Upper lobe of left lung (tissue), 6 donors: ENCODE measurements at regions not wholly inside any gene's neighbourhood (a gene's known extent, or its start where the extent isn't known, plus 50 kb on each side); places are given as distances from the start of the nearest gene placed in this dataset.

Source experiments
- ATAC-seq, 2 donors: fragments of 200-7000 bp; cut with Tn5 transposase; one replicate each; pipeline ENCODE4 v1.9.1; 2022; ENCODE audit warnings: mild to moderate bottlenecking in 2 of 2, moderate library complexity in 2 of 2; ENCODE audit not compliant: low FRiP score in 2 of 2
- DNase-seq, 2 donors: peaks; one replicate each; pipeline ENCODE4 v3.0.0-alpha.2; 2019 to 2020
- H3K27ac ChIP-seq, 4 donors: fragments of 200-600 bp; sonication (generic); one replicate each; pipeline ENCODE4 v1.5.1; 2016 to 2019
- H3K27me3 ChIP-seq, 4 donors: fragments of 200-600 bp; sonication (generic); one replicate each; pipeline ENCODE4 v1.5.1; 2017 to 2019
- H3K36me3 ChIP-seq, 4 donors: fragments of 200-600 bp; sonication (generic); one replicate each; pipeline ENCODE4 v1.5.1; 2016 to 2019
- H3K4me1 ChIP-seq, 4 donors: fragments of 200-600 bp; sonication (generic); one replicate each; pipeline ENCODE4 v1.5.1; 2018 to 2019
- H3K4me3 ChIP-seq, 4 donors: fragments of 200-600 bp; sonication (generic); one replicate each; pipeline ENCODE4 v1.5.1; 2017 to 2019; ENCODE audit warnings: mild to moderate bottlenecking in 2 of 4, moderate library complexity in 1 of 4
- H3K9me3 ChIP-seq, 4 donors: fragments of 200-600 bp; sonication (generic); one replicate each; pipeline ENCODE4 v1.5.1; 2018 to 2019
- CTCF ChIP-seq, 6 experiments: fragments of 450-650 bp in 4 of 6; fragments of 200-600 bp in 2 of 6; sonication (generic) in 2 of 6; IDR thresholded peaks; one replicate each; pipeline ENCODE4 v1.5.1; 2016 to 2019; ENCODE audit warnings: antibody characterized with exemption in 6 of 6
- EP300 ChIP-seq, 4 donors: sonication (generic); formaldehyde crosslinking; IDR thresholded peaks; one replicate each; pipeline ENCODE4 v1.5.1; 2017; ENCODE audit warnings: antibody characterized with exemption in 4 of 4, control low read depth in 2 of 4
- POLR2A ChIP-seq, 4 donors: fragments of 450-650 bp; IDR thresholded peaks; one replicate each; pipeline ENCODE4 v1.5.1; 2016 to 2017; ENCODE audit warnings: antibody characterized with exemption in 4 of 4, mild to moderate bottlenecking in 2 of 4
- POLR2AphosphoS5 ChIP-seq, 2 donors: sonication (generic); formaldehyde crosslinking; IDR thresholded peaks; one replicate each; pipeline ENCODE4 v1.5.1; 2017; ENCODE audit warnings: antibody characterized with exemption in 2 of 2
- WGBS, 2 donors: methylation state at CpG; one replicate each; pipeline ENCODE4 v1.1.5; 2017 to 2018; 5-methylcytosine and 5-hydroxymethylcytosine counted together
- donor health status: DM: no; HTN: no; CAD: no; lungs with moderate emphysema.
- donor health status: DM: no; HTN: yes; CAD: no; lungs with severe emphysema.

DNA sequence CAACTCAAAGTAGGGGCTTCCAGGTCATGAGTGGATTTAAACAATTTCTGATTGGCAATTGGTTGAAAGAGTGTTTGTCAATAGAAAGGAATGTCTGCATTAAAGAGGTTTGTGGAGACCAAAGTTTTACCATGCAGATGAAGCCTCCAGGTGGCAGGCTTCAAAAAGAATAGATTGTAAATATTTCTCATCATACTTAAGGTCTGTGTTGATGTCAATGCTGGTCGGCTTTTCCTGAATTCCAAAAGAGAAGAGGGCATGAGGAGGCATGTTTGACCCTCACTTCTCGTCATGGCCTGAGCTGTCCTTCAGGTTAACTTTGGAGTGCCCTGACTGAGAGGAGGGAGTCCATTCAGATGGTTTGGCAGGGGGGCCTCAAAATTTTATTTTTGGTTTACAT, 125.4 kb upstream of the RFC3 start:
- H3K4me3 ChIP-seq: no peak overlapping the region
- no peak overlapping the region for H3K27ac ChIP-seq
- no peaks in the 10 kb centered on the region for H3K36me3 ChIP-seq
- no peak for DNase-seq
- TF ChIP-seq EP300 (IDR thresholded peaks at IDR 0.05): no peak
- TF ChIP-seq POLR2AphosphoS5 (IDR thresholded peaks at IDR 0.05): no peak
- TF ChIP-seq CTCF (IDR thresholded peaks at IDR 0.05): no peak
- no peak for TF ChIP-seq POLR2A (IDR thresholded peaks at IDR 0.05)
- H3K9me3 ChIP-seq: no peaks in the 10 kb centered on the region
- no peaks in the 10 kb centered on the region for H3K4me1 ChIP-seq
- no peaks in the 10 kb centered on the region for H3K27me3 ChIP-seq
- no peak for ATAC-seq
- 61 to 74% methylated on average over 2 of the region's 2 CpGs for WGBS, 2 donors

- no peaks in the 10 kb centered on the region for H3K36me3 ChIP-seq
- H3K9me3 ChIP-seq: no peaks in the 10 kb centered on the region
- H3K27me3 ChIP-seq: no peaks in the 10 kb centered on the region
- no peak overlapping the region for H3K4me3 ChIP-seq
- ATAC-seq (no peak), DNase-seq (no peak)
- TF ChIP-seq CTCF (IDR thresholded peaks at IDR 0.05) (no peak), EP300 (IDR thresholded peaks at IDR 0.05) (no peak), POLR2AphosphoS5 (IDR thresholded peaks at IDR 0.05) (no peak), POLR2A (IDR thresholded peaks at IDR 0.05) (no peak)
- no peak overlapping the region for H3K27ac ChIP-seq
- no peaks in the 10 kb centered on the region for H3K4me1 ChIP-seq
Measured at GRCh38 chr13:33694546-33694945, 123.4 kb upstream of the RFC3 start.

DNA sequence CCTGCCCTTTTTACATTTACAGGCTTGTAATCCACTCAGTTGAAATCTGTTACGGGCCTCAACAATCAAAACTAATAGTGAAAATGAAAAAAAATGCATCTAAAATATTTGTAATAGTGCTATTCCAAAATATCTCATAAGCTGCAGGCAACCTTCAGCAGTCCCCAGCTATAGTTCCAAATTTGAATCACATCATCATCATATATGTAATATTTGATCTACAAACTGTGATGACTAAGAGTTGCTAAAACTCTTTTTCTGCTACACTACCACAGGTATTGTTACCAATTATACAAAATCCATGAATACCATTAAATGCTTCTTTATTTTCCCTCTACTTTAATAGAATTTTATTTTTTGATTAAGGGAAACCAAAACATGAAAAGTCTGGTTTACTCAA, 121.4 kb upstream of the RFC3 start:
- ATAC-seq: no peak

DNA sequence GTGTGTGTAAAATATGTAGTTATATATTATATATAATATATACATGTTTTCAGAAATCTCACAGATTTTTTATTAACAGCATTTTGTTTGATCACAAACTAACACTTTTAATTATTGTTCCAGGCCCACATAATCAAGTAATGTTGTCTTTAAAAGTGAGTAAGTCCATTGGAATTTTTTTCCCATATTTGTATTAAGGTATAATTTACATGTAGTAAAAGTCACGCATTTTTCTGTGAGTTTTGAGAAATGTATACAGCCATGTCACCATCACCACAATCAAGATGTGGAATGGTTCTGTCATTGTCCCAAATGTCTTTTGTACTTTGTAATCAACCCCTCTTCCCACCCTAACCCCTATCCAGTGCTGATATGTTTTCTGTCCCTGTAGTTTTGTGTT, 120.0 kb upstream of the RFC3 start:
- no peaks in the 10 kb centered on the region for H3K9me3 ChIP-seq
- H3K4me1 ChIP-seq: no peaks in the 10 kb centered on the region
- no peaks in the 10 kb centered on the region for H3K27me3 ChIP-seq
- H3K4me3 ChIP-seq: no peak overlapping the region
- H3K36me3 ChIP-seq: no peaks in the 10 kb centered on the region
- 90 to 93% methylated on average over 1 of the region's 1 CpG for WGBS, 2 donors
- no peak for TF ChIP-seq POLR2AphosphoS5 (IDR thresholded peaks at IDR 0.05)
- no peak for TF ChIP-seq POLR2A (IDR thresholded peaks at IDR 0.05)
- TF ChIP-seq EP300 (IDR thresholded peaks at IDR 0.05): no peak
- no peak for TF ChIP-seq CTCF (IDR thresholded peaks at IDR 0.05)
- DNase-seq: no peak
- no peak for ATAC-seq
- H3K27ac ChIP-seq: no peak overlapping the region

More for the DNA sequence above, 121.4 kb upstream of the RFC3 start:
- TF ChIP-seq POLR2A (IDR thresholded peaks at IDR 0.05) (no peak), POLR2AphosphoS5 (IDR thresholded peaks at IDR 0.05) (no peak), CTCF (IDR thresholded peaks at IDR 0.05) (no peak), EP300 (IDR thresholded peaks at IDR 0.05) (no peak)
- Histone ChIP-seq H3K9me3 (no peaks in the 10 kb centered on the region), H3K4me3 (no peak overlapping the region), H3K36me3 (no peaks in the 10 kb centered on the region), H3K27me3 (no peaks in the 10 kb centered on the region), H3K4me1 (no peaks in the 10 kb centered on the region), H3K27ac (no peak overlapping the region)
- DNase-seq: no peak
- WGBS, 2 donors: 80 to 84% methylated on average over 1 of the region's 1 CpG

DNA sequence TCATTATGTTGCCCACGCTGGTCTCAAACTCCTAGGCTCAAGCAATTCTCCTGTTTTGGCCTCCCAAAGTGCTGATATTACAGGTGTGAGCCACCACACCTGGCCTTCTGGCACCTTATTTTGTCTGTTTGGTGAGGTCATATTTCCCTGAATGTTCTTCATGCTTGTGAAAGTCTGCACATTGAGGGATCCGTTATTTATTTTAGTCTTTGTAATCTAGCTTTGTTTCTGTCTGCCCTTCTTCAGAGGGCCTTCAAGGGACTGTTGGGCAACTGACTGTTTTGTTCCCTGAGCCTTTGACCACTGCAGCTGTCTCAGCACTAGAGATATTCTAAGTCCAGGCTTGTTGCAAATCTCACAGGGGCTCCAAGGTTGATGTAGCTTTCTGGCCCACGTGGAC, 110.5 kb upstream of the RFC3 start:
- no peak overlapping the region for H3K27ac ChIP-seq
- TF ChIP-seq POLR2AphosphoS5 (IDR thresholded peaks at IDR 0.05): no peak
- WGBS, 2 donors: 95 to 100% methylated on average over 2 to 3 of the region's 3 CpGs
- ATAC-seq (no peak), DNase-seq (no peak)
- no peaks in the 10 kb centered on the region for H3K36me3 ChIP-seq
- no peak overlapping the region for H3K4me3 ChIP-seq
- peaks cover 0 to 4% (median 0%) of the 10 kb centered on the region in 4 donors for H3K9me3 ChIP-seq
- H3K27me3 ChIP-seq: no peaks in the 10 kb centered on the region
- no peaks in the 10 kb centered on the region for H3K4me1 ChIP-seq
